GM10248 (cell line): ENCODE measurements at regions not wholly inside any gene's neighbourhood (a gene's known extent, or its start where the extent isn't known, plus 50 kb on each side); places are given as distances from the start of the nearest gene placed in this dataset.

ENCODE experiments used
- CTCF ChIA-PET: fragments of 300-600 bp; sonication (Branson Sonifier 250); formaldehyde crosslinking; extraction: SDS; loops from one replicate; lab custom pipeline; 2021; ENCODE audit warnings: antibody characterized with exemption; lab: Yijun Ruan, JAX
- POLR2A ChIA-PET: fragments of 350-650 bp; sonication (Branson Sonifier 250); formaldehyde crosslinking; extraction: SDS; loops from one replicate; lab custom pipeline; 2020; ENCODE audit warnings: antibody characterized with exemption; lab: Yijun Ruan, JAX
- DNase-seq: peaks from one replicate; pipeline ENCODE4 v3.0.0; 2012; ENCODE audit errors: extremely low spot score
- CTCF ChIP-seq: IDR thresholded peaks from 2 replicates; pipeline ENCODE4 v1.5.1; 2012; ENCODE audit warnings: mild to moderate bottlenecking, low read depth; ENCODE audit errors: extremely low read depth, missing control alignments, control extremely low read depth

- POLR2A ChIA-PET = no interaction called here
- CTCF ChIA-PET = no interaction called here
- no peak for DNase-seq
- TF ChIP-seq CTCF = no peak
Measured at GRCh38 chr10:43890124-43890523, 241.4 kb upstream of the ZNF32 start.

GRCh38 chr10:43888586-43888985 lies 239.9 kb upstream of the ZNF32 start:
- DNase-seq = no peak
- no peak for TF ChIP-seq CTCF
- ChIA-PET CTCF (interaction anchor here (1.0 to 1.2 kb wide), 2 partner anchors 15 to 147 kb away, joined by 3 read pairs; no protein-coding TSS in a partner anchor), POLR2A (no interaction called here)

GRCh38 chr10:43885842-43886241 lies 237.2 kb upstream of the ZNF32 start:
- ChIA-PET POLR2A (no interaction called here), CTCF (interaction anchor here (0.9 to 2.0 kb wide), 7 partner anchors 11 to 500 kb away, joined by 3 to 11 read pairs (median 4); no protein-coding TSS in a partner anchor)
- peak; percentile 12 for TF ChIP-seq CTCF
- no peak for DNase-seq

DNA sequence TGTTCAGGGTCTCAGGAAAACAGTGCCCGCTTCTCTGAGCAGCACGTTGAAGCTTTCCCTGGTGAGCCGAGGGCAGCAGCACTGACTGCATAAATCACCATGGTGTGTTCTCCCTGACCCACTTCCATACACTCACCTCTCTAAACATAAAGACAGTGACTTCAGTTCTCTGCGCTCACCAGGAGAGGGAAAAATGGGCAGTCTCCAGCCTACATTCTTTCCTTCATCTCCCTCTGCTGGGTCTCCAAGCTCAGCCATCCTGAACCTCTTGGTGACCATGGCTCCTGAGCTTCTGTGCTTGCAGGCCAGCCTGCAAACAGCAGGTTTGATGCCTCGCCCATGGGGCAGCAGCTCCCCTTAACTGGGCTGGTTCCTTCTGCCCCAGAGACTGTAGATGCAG lies 236.6 kb upstream of the ZNF32 start:
- ChIA-PET POLR2A (no interaction called here), CTCF (interaction anchor here (0.9 to 2.0 kb wide), 8 partner anchors 12 to 501 kb away, joined by 3 to 11 read pairs (median 4); no protein-coding TSS in a partner anchor)
- no peak for DNase-seq
- TF ChIP-seq CTCF = no peak

DNA sequence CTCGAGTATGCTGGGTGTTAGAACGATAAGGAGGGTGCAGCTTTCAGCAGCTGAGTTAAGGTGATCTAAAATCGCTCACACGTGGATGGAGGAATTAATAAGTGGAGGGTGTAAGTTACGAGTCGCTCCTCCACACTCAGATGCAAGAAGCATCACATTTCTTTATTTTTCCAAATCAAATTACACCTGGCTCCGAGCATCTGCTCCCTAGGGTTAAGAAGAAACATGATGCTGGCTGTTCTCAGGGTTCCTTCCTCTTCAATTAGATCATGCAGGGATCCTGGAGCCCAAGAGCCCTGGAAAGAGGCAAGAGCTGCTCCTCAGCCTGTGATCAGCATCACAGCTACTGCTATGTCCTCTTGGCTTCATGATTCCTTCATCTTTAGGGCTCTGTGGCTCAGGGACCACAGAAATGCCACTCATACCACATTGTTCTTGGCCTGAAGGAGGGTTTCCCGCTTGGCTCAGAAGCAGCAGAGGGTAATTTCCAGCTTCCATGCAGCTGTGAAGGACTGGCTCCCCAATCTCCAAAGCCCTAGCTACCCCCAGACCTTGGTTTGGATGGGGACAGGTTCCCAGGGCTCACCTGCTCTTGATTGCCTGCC lies 235.9 kb upstream of the ZNF32 start:
- CTCF ChIA-PET = interaction anchor here (0.9 to 2.0 kb wide), 8 partner anchors 11 to 501 kb away, joined by 3 to 11 read pairs (median 4); no protein-coding TSS in a partner anchor
- DNase-seq = no peak

DNA sequence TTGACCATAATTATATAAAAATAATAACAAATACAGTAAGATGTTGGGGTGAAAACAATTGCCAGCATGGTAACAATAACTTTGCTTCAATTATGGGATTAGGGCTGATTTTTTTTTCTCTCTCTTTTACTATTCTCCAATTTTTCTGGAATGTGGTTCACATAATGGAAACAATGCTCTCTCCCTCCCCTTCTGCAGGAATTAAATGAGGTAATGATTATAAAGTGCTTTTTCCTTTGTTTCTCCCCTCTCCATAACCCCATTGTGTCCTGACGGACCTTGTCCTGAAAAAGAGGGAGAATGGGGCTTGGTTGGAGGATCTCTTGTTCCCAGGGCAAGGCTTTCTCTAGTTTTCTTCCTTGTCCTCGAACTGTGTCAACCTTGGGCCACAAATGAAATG lies 234.0 kb upstream of the ZNF32 start:
- POLR2A ChIA-PET = no interaction called here
- CTCF ChIA-PET = no interaction called here
- no peak for TF ChIP-seq CTCF

More for the DNA sequence above, 235.9 kb upstream of the ZNF32 start:
- no peak for TF ChIP-seq CTCF
- POLR2A ChIA-PET = no interaction called here

More for the DNA sequence above, 234.0 kb upstream of the ZNF32 start:
- DNase-seq = no peak
